H1 (cell line): ENCODE measurements at regions not wholly inside any gene's neighbourhood (a gene's known extent, or its start where the extent isn't known, plus 50 kb on each side); places are given as distances from the start of the nearest gene placed in this dataset.

Experiments
- TBP ChIP-seq: IDR thresholded peaks from 2 replicates; pipeline ENCODE4 v1.6.1; 2011; ENCODE audit warnings: low read depth, low read length, improper control_type of control experiment
- TF ChIP-seq, protein P1 (sequence below), 3 experiments: IDR thresholded peaks; 1 replicate in 2 of 3; 2 replicates in 1 of 3; pipeline versions ENCODE4 v1.5.1 to v1.6.1; 2011; ENCODE audit warnings: low read length in 3 of 3, mild to moderate bottlenecking in 3 of 3, inconsistent platforms in 2 of 3, low read depth in 1 of 3, moderate library complexity in 1 of 3; ENCODE audit not compliant: insufficient read depth in 1 of 3; ENCODE audit errors: control extremely low read depth in 1 of 3

GRCh38 chr22:22740560-22741276 lies 96.3 kb downstream of the GGTLC2 start:
- no peak for TF ChIP-seq TBP
- TF ChIP-seq, protein P1, sequence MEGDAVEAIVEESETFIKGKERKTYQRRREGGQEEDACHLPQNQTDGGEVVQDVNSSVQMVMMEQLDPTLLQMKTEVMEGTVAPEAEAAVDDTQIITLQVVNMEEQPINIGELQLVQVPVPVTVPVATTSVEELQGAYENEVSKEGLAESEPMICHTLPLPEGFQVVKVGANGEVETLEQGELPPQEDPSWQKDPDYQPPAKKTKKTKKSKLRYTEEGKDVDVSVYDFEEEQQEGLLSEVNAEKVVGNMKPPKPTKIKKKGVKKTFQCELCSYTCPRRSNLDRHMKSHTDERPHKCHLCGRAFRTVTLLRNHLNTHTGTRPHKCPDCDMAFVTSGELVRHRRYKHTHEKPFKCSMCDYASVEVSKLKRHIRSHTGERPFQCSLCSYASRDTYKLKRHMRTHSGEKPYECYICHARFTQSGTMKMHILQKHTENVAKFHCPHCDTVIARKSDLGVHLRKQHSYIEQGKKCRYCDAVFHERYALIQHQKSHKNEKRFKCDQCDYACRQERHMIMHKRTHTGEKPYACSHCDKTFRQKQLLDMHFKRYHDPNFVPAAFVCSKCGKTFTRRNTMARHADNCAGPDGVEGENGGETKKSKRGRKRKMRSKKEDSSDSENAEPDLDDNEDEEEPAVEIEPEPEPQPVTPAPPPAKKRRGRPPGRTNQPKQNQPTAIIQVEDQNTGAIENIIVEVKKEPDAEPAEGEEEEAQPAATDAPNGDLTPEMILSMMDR (IDR thresholded peaks at IDR 0.05; ENCODE audit: control extremely low read depth in 1 of 3, insufficient read depth in 1 of 3, low read depth in 1 of 3, low read length in 3 of 3), result no peak
